ENCODE measurements at regions not wholly inside any gene's neighbourhood (a gene's known extent, or its start where the extent isn't known, plus 50 kb on each side); places are given as distances from the start of the nearest gene placed in this dataset.

DNA sequence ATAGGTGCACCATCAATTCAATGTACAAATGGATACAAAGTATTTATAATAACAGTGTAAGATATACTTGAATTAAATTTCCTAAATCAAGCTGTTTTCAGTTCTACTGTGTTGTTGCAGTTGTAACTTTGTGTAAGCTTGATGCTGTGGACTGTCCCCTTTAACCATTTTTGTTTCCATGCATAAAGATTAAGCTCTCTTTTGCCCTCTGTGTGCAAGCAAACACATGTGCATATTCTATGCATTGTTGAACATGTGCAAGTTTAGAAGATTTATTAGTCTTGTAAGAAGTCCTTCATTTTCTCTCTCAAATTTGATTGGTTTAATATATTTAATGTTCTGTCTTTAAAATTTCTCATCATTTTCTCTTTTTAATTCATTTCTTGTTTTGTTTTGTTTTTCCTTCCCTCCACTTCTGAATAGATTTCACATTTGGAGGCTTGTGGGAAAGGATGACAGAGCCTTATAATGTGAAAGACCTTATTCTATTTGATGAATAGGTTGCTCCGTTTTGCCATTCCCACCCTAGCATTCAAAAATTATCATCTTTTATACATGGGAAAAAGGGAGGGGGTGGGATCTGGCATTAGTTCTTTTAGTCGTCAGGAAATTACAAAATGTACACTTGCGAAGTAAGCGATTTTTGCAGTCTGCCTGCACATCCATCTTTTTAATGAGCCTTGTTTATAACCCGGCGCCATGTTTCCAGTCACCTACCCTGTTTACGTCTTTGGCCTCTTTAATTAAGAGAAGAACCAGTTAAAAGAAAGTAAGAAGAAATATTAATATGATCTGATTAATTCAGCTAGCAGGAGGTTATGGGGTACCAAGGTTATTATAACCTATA is 961.5 kb upstream of the NR2F2 start:
- no peak for DNase-seq (ENCODE audit: low spot score)
- TF ChIP-seq, protein P1, sequence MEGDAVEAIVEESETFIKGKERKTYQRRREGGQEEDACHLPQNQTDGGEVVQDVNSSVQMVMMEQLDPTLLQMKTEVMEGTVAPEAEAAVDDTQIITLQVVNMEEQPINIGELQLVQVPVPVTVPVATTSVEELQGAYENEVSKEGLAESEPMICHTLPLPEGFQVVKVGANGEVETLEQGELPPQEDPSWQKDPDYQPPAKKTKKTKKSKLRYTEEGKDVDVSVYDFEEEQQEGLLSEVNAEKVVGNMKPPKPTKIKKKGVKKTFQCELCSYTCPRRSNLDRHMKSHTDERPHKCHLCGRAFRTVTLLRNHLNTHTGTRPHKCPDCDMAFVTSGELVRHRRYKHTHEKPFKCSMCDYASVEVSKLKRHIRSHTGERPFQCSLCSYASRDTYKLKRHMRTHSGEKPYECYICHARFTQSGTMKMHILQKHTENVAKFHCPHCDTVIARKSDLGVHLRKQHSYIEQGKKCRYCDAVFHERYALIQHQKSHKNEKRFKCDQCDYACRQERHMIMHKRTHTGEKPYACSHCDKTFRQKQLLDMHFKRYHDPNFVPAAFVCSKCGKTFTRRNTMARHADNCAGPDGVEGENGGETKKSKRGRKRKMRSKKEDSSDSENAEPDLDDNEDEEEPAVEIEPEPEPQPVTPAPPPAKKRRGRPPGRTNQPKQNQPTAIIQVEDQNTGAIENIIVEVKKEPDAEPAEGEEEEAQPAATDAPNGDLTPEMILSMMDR (IDR thresholded peaks at IDR 0.05; ENCODE audit: borderline replicate concordance, control extremely low read depth, extremely low read depth, insufficient read depth, missing control alignments), result no peak
- in situ Hi-C loops (cut with MboI; ENCODE audit: low sequenced_read_pairs, unreplicated experiment), result no loop called here

DNA sequence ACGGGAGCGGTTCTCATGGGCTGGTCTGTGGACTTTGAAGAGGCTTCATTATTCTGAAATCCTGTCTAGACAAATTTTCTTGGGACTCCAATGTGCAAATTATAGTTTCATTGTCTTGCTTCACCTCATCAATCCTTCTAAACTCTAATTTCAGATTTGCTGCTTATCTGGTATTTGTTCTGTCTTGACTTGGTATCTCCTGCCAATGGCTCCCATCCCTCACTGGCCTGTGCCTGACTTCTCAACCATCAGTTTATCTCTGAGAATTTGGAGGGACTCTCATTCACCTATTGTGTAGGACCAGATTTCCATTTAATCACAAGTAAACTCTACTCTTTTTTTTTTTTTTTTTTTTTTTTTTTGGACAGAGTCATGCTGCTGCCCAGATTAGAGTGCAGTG is 960.2 kb upstream of the NR2F2 start:
- no peak for DNase-seq (ENCODE audit: low spot score)
- in situ Hi-C loops (cut with MboI; ENCODE audit: low sequenced_read_pairs, unreplicated experiment), result no loop called here
- TF ChIP-seq, protein P1 (IDR thresholded peaks at IDR 0.05; ENCODE audit: borderline replicate concordance, control extremely low read depth, extremely low read depth, insufficient read depth, missing control alignments), result no peak

DNA sequence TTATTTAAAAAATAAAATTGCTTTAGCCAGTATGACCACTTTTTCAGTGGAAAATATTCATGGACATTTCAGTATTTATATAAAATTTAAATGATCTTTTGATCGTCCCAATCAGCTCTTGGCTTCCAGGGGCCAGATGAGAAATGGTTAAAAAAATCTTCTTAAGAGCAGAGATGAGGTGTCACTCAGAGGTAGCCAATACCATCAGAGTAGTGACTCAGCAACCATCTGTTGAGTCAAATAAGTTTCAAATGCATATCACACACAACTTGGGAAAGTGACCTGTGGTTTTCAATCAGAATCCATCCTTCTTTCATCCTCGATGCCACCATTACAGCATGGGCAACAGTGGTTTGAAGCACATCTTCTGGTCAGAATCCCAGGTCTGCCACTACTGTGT is 958.8 kb upstream of the NR2F2 start:
- DNase-seq (ENCODE audit: low spot score), result no peak
- in situ Hi-C loops (cut with MboI; ENCODE audit: low sequenced_read_pairs, unreplicated experiment), result no loop called here
- TF ChIP-seq, protein P1 (IDR thresholded peaks at IDR 0.05; ENCODE audit: borderline replicate concordance, control extremely low read depth, extremely low read depth, insufficient read depth, missing control alignments), result no peak

DNA sequence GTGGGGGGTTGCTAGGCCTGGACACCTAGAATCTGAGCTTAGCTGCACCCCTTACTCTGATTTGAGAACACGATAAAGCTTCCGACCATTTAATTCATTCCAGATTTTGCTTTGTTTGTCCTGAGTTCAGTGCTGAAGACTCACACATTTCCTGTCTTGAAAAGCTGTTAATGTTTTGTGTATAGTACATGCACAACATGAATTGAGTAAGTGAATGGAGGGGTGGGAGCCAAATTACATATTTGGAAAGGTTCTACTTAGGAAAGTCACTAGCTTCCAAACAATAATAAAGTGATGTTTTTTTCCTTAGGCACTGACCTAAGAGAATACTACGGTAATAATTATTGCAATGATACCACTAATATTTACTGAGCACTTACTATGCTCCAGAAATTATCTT is 955.2 kb upstream of the NR2F2 start:
- DNase-seq (ENCODE audit: low spot score), result no peak
- in situ Hi-C loops (cut with MboI; ENCODE audit: low sequenced_read_pairs, unreplicated experiment), result no loop called here
- TF ChIP-seq, protein P1 (IDR thresholded peaks at IDR 0.05; ENCODE audit: borderline replicate concordance, control extremely low read depth, extremely low read depth, insufficient read depth, missing control alignments), result no peak

DNA sequence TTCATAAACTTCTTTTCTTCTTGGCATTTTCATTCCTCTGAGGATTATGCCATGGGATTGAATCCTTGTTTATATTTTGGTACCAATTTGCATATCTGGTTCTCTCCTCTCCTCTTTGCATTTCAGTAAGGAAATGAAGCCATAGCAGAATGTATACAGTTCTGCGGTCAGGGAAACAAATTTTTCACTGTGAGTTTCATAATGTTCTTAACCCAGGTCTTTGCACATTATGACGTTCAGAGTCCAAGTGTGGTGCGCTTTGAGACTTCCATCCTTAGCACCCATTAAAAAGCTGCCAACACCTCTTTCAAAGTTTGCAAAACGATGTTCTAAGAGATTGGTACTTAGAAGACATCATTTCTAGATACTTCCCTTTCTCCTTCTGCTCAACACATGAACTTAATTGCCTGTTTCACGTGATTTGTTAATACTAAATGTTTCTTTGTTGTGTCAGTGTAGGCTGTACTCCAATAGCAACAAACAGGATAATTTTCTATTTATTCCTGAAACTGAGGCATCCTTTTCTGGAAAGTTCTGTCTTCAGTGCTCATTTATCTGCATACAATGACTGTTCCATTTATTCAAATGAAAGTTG is 953.1 kb upstream of the NR2F2 start:
- in situ Hi-C loops (cut with MboI; ENCODE audit: low sequenced_read_pairs, unreplicated experiment), result no loop called here
- DNase-seq (ENCODE audit: low spot score), result no peak
- TF ChIP-seq, protein P1 (IDR thresholded peaks at IDR 0.05; ENCODE audit: borderline replicate concordance, control extremely low read depth, extremely low read depth, insufficient read depth, missing control alignments), result no peak

DNA sequence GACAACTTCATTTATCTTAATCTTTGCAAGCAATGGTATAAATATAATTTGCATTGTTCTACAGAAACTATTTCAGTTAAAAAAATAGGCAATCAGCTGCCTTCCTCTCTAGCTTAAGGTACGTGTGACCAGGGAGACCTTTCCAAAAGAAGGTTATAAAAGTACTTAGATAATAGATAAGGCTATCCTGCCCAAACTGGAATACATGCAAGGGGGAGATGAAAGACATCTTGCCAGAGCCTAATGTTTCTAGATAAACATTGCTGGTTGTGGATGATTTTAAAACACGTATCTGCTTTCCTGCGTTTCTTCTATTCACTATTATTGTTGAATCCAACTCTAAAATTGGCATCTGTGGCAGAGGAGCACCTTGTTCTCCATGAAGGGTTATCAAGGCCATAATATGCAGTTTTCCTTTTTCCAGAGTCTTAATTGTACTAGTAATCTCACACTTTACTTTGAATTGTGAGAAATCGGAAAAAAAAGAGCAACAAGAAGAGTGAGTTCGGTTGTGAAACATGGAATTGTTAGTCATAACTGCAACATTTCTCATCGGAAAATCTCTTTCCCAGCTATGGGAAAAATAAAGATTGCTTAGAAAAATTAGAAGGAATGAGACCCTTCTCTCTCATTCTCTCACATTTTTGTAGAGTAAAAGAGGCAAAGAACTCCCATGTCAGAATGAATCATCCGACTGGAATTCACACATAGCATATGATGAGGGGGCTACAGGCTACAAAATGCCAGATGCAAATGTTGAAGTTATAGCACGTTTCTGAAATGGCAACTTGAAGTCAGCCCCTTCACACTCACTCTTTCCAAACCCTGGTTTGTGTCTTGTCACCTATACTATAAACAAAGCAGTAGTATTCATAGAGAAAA is 936.1 kb upstream of the NR2F2 start:
- no peak for DNase-seq (ENCODE audit: low spot score)
- TF ChIP-seq, protein P1 (IDR thresholded peaks at IDR 0.05; ENCODE audit: borderline replicate concordance, control extremely low read depth, extremely low read depth, insufficient read depth, missing control alignments), result no peak
- in situ Hi-C loops (cut with MboI; ENCODE audit: low sequenced_read_pairs, unreplicated experiment), result no loop called here
